ENCODE measurements at regions not wholly inside any gene's neighbourhood (a gene's known extent, or its start where the extent isn't known, plus 50 kb on each side); places are given as distances from the start of the nearest gene placed in this dataset.

DNA sequence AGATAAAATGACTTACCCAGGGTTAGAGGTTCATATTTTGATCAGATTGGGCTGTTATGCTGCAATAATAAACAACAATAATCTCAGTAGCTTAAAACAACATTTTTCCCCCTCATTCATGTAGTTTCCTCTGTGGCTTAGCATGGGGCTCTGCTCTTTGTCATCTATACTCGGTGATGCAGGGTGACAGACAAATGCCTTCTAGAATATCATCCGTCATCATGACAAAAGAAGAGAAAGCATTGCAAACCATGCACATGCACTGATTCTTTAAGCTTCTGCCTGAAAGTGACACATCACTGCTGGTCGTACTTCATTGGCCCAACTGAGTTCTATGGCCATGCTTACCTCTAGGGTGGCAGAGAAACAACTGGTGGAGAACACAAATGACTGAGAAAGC lies 58.8 kb upstream of the MAMDC2 start:
- TF ChIP-seq POLR2A (IDR thresholded peaks at IDR 0.05) (no peak), POLR2AphosphoS5 (IDR thresholded peaks at IDR 0.05) (no peak)
- TF ChIP-seq, protein P1, sequence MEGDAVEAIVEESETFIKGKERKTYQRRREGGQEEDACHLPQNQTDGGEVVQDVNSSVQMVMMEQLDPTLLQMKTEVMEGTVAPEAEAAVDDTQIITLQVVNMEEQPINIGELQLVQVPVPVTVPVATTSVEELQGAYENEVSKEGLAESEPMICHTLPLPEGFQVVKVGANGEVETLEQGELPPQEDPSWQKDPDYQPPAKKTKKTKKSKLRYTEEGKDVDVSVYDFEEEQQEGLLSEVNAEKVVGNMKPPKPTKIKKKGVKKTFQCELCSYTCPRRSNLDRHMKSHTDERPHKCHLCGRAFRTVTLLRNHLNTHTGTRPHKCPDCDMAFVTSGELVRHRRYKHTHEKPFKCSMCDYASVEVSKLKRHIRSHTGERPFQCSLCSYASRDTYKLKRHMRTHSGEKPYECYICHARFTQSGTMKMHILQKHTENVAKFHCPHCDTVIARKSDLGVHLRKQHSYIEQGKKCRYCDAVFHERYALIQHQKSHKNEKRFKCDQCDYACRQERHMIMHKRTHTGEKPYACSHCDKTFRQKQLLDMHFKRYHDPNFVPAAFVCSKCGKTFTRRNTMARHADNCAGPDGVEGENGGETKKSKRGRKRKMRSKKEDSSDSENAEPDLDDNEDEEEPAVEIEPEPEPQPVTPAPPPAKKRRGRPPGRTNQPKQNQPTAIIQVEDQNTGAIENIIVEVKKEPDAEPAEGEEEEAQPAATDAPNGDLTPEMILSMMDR (IDR thresholded peaks at IDR 0.05): no peak
